Activated CD8-positive, alpha-beta T cell treated with anti-CD3 and anti-CD28 coated beads, Interleukin-2, amount 10 ng/mL, durations not matched to agents 7 days and 5 days (primary cell): ENCODE measurements at regions not wholly inside any gene's neighbourhood (a gene's known extent, or its start where the extent isn't known, plus 50 kb on each side); places are given as distances from the start of the nearest gene placed in this dataset.

Experiments used
- ATAC-seq: fragments of 150-1000 bp; cut with Tn5 transposase; one replicate; pipeline ENCODE4 v1.10.0; 2021; ENCODE audit warnings: moderate library complexity
- CTCF ChIA-PET: fragments of 350-600 bp; sonication (Branson Sonifier 250); formaldehyde crosslinking; loops from one replicate; lab custom pipeline; 2021; ENCODE audit warnings: antibody characterized with exemption; lab: Charles Lee
- POLR2A ChIA-PET: fragments of 350-600 bp; sonication (Branson Sonifier 250); formaldehyde crosslinking; loops from one replicate; lab custom pipeline; 2021; ENCODE audit warnings: antibody characterized with exemption; lab: Charles Lee
- DNase-seq: peaks from one replicate; pipeline ENCODE4 v3.0.0-alpha.2; 2020
- H3K27ac Mint-ChIP-seq: one replicate; pipeline ENCODE4 v1.8.0; 2021; ENCODE audit warnings: mild to moderate bottlenecking, mixed read lengths
- H3K27me3 Mint-ChIP-seq: one replicate; pipeline ENCODE4 v1.8.0; 2021; ENCODE audit warnings: low read depth, mixed read lengths
- H3K36me3 Mint-ChIP-seq: one replicate; pipeline ENCODE4 v1.8.0; 2021; ENCODE audit warnings: low read depth, mixed read lengths
- H3K4me1 Mint-ChIP-seq: one replicate; pipeline ENCODE4 v1.8.0; 2021; ENCODE audit warnings: low read depth, mixed read lengths
- H3K4me3 Mint-ChIP-seq: one replicate; pipeline ENCODE4 v1.8.0; 2021; ENCODE audit warnings: mild to moderate bottlenecking, mixed read lengths
- H3K9me3 Mint-ChIP-seq: one replicate; pipeline ENCODE4 v1.8.0; 2022; ENCODE audit warnings: mixed read lengths; ENCODE audit not compliant: insufficient read depth

DNA sequence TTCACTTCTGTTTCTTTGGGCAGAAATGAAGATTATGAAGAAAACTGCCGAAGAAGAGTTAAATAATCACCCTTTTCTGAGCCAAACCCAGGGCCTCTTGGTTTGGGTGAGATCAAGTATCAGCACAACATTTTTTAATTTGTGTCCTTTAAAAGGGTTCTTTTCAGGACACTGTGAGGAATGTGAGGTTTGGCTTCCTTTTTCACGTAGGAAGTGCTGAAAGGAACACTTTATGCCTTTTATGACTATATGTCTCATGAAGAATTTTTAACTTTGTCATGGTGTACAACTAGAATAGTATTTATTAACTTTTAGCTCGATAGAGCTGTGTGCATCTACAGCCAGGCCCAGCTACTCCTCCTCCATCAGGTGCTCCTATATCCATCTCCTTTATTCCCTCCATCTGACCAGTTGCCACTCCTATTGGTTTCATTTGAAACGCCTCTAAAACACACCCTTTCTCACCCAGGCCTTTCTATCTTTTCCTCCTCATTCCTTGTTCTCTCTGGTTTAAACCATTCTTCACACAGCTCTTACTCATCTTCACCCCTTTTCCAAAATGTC is 103.6 kb upstream of the LRIG3 start:
- POLR2A ChIA-PET, result no interaction called here
- Mint-ChIP-seq H3K36me3 (no peaks in the 10 kb centered on the region), H3K9me3 (no peaks in the 10 kb centered on the region), H3K27ac (no peak overlapping the region), H3K4me1 (no peaks in the 10 kb centered on the region), H3K4me3 (no peak overlapping the region), H3K27me3 (no peaks in the 10 kb centered on the region)
- ATAC-seq, result no peak
- no peak for DNase-seq
- CTCF ChIA-PET, result no interaction called here

GRCh38 chr12:59020073-59020946 is 100.0 kb upstream of the LRIG3 start:
- CTCF ChIA-PET, result no interaction called here
- no peak for DNase-seq
- Mint-ChIP-seq H3K36me3 (no peaks in the 10 kb centered on the region), H3K4me3 (no peak overlapping the region), H3K9me3 (no peaks in the 10 kb centered on the region), H3K4me1 (no peaks in the 10 kb centered on the region), H3K27me3 (no peaks in the 10 kb centered on the region), H3K27ac (no peak overlapping the region)
- POLR2A ChIA-PET, result no interaction called here
- no peak for ATAC-seq

- POLR2A ChIA-PET, result no interaction called here
Measured at GRCh38 chr12:59014885-59015284, 94.6 kb upstream of the LRIG3 start.

GRCh38 chr12:59010941-59011340 is 90.6 kb upstream of the LRIG3 start:
- ATAC-seq, result no peak
- Mint-ChIP-seq H3K27ac (no peak overlapping the region), H3K4me3 (no peak overlapping the region), H3K4me1 (no peaks in the 10 kb centered on the region), H3K27me3 (no peaks in the 10 kb centered on the region), H3K9me3 (no peaks in the 10 kb centered on the region), H3K36me3 (no peaks in the 10 kb centered on the region)
- DNase-seq, result no peak
- ChIA-PET CTCF (no interaction called here), POLR2A (no interaction called here)

More at GRCh38 chr12:59014885-59015284, 94.6 kb upstream of the LRIG3 start:
- no peak for ATAC-seq
- no peak for DNase-seq
- H3K27me3 Mint-ChIP-seq, result no peaks in the 10 kb centered on the region
- CTCF ChIA-PET, result no interaction called here
- H3K27ac Mint-ChIP-seq, result no peak overlapping the region
- H3K9me3 Mint-ChIP-seq, result no peaks in the 10 kb centered on the region
- no peaks in the 10 kb centered on the region for H3K36me3 Mint-ChIP-seq
- no peak overlapping the region for H3K4me3 Mint-ChIP-seq
- H3K4me1 Mint-ChIP-seq, result no peaks in the 10 kb centered on the region

DNA sequence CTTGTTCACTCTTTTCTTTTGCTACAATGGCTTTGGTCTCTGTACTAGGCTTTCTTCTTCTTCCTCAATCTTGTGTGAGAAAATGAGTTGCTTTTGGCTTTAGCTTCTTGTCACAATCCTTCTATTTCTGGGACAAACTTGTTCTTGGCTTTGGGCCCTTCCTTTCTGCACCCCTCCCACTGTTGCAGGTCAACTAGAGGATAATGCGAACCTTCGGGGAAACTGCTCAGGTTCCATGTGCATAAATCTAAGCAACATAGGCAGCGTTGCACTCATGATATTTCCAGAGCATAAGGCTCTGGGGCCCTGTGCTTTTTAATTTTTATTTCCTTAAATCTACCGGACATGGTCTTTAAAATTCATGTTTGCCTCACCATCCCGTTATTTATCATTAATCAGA is 89.8 kb upstream of the LRIG3 start:
- H3K9me3 Mint-ChIP-seq, result no peaks in the 10 kb centered on the region
- H3K4me3 Mint-ChIP-seq, result no peak overlapping the region
- ChIA-PET CTCF (no interaction called here), POLR2A (no interaction called here)
- H3K4me1 Mint-ChIP-seq, result no peaks in the 10 kb centered on the region
- no peak overlapping the region for H3K27ac Mint-ChIP-seq
- H3K27me3 Mint-ChIP-seq, result no peaks in the 10 kb centered on the region
- DNase-seq (no peak), ATAC-seq (no peak)
- H3K36me3 Mint-ChIP-seq, result no peaks in the 10 kb centered on the region

DNA sequence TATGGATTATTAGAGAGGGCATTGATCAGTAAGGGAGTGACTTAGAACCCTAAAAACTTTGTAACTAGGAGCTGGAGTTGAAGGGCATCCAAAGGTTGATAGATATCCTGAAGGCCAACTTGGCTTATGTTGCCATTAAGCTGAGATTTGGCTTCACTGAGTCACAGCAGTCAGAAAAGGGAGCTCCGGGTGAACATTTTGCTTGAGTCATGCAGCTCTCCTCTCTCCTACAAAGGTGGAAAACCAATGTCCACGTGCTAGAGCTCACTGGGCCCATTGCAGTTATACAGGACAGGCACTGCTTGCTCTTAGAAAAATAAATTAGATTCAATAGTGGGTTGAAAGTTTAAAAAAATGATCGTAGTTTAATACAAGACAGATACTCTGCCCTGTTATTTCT is 87.3 kb upstream of the LRIG3 start:
- ChIA-PET CTCF (no interaction called here), POLR2A (no interaction called here)
- no peak overlapping the region for H3K27ac Mint-ChIP-seq
- H3K4me3 Mint-ChIP-seq, result no peak overlapping the region
- no peak for DNase-seq
- no peaks in the 10 kb centered on the region for H3K36me3 Mint-ChIP-seq
- ATAC-seq, result no peak
- H3K27me3 Mint-ChIP-seq, result no peaks in the 10 kb centered on the region
- H3K9me3 Mint-ChIP-seq, result no peaks in the 10 kb centered on the region
- no peaks in the 10 kb centered on the region for H3K4me1 Mint-ChIP-seq

DNA sequence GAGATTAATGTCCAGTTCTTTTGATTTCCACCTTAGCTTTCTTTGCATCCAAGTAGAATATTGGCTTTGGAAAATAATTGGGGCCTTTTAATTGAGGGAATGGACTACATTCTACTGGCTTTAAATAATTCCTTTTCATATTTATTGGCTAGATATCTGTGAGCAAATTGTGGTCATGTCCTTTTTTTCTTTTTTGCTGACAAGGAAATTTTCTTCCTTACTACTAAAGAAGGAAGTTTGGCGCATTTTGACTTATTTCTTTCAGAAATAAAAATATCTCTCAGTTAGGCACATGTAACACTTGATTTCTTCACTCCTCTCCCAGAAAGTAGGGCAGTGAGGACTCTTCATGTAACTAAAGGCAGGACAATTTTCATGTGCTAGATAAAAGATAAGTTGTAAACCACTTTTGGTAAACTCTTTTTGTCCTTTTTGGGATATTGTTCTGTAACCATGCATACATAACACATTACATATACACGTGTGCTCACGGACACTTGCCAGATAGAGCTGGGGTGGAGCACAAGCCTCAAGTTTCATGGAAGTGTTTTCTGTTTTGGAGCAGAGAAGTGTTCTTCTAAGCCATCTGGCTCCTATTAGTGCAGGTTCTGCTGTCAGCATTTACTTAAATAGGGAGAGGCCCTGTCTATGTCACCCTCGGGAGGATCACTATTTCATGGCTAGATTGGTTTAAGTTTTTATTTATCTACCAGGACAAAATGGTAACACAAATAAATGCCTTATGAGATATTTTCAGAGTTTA is 85.1 kb upstream of the LRIG3 start:
- no peak overlapping the region for H3K4me3 Mint-ChIP-seq
- ATAC-seq (no peak), DNase-seq (no peak)
- no peaks in the 10 kb centered on the region for H3K27me3 Mint-ChIP-seq
- no peaks in the 10 kb centered on the region for H3K36me3 Mint-ChIP-seq
- no peaks in the 10 kb centered on the region for H3K9me3 Mint-ChIP-seq
- ChIA-PET CTCF (no interaction called here), POLR2A (no interaction called here)
- no peaks in the 10 kb centered on the region for H3K4me1 Mint-ChIP-seq
- no peak overlapping the region for H3K27ac Mint-ChIP-seq

DNA sequence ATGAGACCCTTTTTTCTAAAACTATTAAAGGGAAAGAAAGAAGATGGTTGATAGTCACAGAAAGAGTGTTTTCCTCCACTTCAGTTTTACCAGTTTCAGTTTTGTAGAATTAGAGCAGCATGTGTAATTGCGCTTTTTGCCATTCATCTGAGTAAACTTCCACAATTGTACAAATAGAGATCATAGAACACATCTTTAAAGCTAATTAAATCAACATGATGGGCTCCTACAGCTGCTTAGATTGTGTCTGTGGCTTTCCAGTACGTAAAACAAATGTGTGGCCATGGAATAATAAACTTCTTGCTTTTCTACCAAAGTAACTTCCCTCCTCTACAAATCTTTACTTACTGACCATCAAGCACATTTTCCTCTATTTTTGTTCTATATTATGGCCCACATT is 84.2 kb upstream of the LRIG3 start:
- H3K27me3 Mint-ChIP-seq, result no peaks in the 10 kb centered on the region
- no peaks in the 10 kb centered on the region for H3K4me1 Mint-ChIP-seq
- H3K27ac Mint-ChIP-seq, result no peak overlapping the region
- no peak for ATAC-seq
- H3K4me3 Mint-ChIP-seq, result no peak overlapping the region
- no peaks in the 10 kb centered on the region for H3K9me3 Mint-ChIP-seq
- CTCF ChIA-PET, result no interaction called here
- POLR2A ChIA-PET, result no interaction called here
- no peak for DNase-seq
- no peaks in the 10 kb centered on the region for H3K36me3 Mint-ChIP-seq

DNA sequence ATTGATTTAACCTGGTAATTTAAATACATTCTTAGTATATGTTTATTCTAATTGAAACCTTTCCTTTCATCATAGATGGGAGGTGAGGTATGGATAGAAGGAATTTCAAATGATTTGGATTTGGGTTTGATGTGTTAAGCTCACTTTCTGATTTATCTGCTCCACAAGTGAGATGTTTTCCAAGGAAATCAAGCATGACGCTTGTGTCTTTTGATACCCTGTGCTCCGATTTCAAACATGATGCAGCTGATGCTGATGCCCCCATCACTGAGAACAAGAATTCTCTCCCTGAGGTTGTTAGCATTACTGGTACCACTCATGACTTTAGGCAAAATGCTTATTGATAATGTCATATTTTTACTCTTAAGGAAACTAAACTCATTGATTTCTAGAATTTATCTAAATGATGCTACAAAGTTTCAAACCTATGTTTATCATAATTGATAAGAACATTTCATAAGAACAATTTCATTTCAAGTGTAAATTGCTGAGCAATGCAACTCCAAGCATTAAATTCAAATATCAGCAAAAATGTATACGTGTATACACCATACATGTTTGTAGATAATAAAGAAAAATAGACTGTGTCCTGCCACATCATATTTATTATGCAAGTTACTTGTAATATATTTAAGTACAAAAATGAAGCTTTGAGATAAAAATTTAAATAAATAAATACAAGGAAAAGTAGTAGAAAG is 75.5 kb upstream of the LRIG3 start:
- H3K27ac Mint-ChIP-seq, result no peak overlapping the region
- H3K27me3 Mint-ChIP-seq, result no peaks in the 10 kb centered on the region
- no peaks in the 10 kb centered on the region for H3K36me3 Mint-ChIP-seq
- no peak for DNase-seq
- H3K9me3 Mint-ChIP-seq, result peaks cover 4% of the 10 kb centered on the region
- ATAC-seq, result no peak
- ChIA-PET CTCF (no interaction called here), POLR2A (no interaction called here)
- no peak overlapping the region for H3K4me3 Mint-ChIP-seq
- no peaks in the 10 kb centered on the region for H3K4me1 Mint-ChIP-seq

DNA sequence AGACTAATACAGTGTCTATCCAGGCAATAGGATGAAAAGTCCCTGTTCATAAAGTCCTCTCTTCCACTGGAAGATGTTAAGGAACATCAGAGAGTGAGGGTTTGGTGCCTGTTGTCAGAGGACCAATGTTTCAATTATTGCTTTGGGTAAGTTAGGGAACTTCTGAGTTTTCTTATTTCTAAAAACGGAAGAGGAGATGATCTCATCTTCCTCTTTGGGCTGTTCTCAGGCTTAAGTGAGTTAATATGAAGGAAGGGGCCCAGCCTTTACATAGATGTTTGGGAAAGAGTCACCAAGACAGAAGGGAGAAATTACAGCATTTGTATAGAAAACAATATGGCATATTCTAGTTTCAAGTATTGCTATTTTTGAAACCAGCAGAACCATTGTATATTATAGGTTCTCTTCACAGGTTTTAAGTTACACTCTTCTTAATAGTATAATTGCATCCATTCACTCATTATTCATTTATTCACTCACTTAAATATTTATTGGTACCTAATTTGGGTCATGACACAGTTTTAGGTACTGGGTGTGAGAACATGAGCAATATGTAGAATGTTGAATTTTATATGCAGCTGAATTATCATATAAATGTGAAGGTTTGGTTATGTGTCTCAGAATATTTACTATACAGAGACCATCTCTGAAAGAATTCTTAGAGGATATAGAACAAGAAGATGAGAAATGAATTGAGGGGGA is 68.5 kb upstream of the LRIG3 start:
- Mint-ChIP-seq H3K4me3 (no peak overlapping the region), H3K4me1 (no peaks in the 10 kb centered on the region), H3K27ac (no peak overlapping the region), H3K36me3 (no peaks in the 10 kb centered on the region), H3K9me3 (peaks cover 6% of the 10 kb centered on the region), H3K27me3 (no peaks in the 10 kb centered on the region)
- DNase-seq, result no peak
- ChIA-PET CTCF (no interaction called here), POLR2A (no interaction called here)
- ATAC-seq, result no peak

GRCh38 chr12:58981961-58982360 is 61.7 kb upstream of the LRIG3 start:
- ATAC-seq (no peak), DNase-seq (no peak)
- H3K27me3 Mint-ChIP-seq, result no peaks in the 10 kb centered on the region
- POLR2A ChIA-PET, result no interaction called here
- no peak overlapping the region for H3K4me3 Mint-ChIP-seq
- no peak overlapping the region for H3K27ac Mint-ChIP-seq
- CTCF ChIA-PET, result no interaction called here
- no peaks in the 10 kb centered on the region for H3K36me3 Mint-ChIP-seq
- no peaks in the 10 kb centered on the region for H3K4me1 Mint-ChIP-seq
- peaks cover 3% of the 10 kb centered on the region for H3K9me3 Mint-ChIP-seq
